RWPE2 (cell line): ENCODE measurements at regions not wholly inside any gene's neighbourhood (a gene's known extent, or its start where the extent isn't known, plus 50 kb on each side); places are given as distances from the start of the nearest gene placed in this dataset.

ENCODE experiments used
- ATAC-seq: fragments of 200-7000 bp; cut with Tn5 transposase; 3 replicates; pipeline ENCODE4 v1.9.1; 2021; ENCODE audit warnings: low read depth
- DNase-seq: peaks from one replicate; pipeline ENCODE4 v3.0.0-alpha.2; 2020; ENCODE audit warnings: low spot score
- H3K27ac ChIP-seq: fragments of 450-650 bp; 2 replicates; pipeline ENCODE4 v1.5.1; 2017; ENCODE audit warnings: mild to moderate bottlenecking; ENCODE audit not compliant: poor library complexity, severe bottlenecking
- H3K27me3 ChIP-seq: fragments of 250-450 bp; sonication (Bioruptor Pico); 2 replicates; pipeline ENCODE4 v1.5.1; 2021; ENCODE audit warnings: mild to moderate bottlenecking, moderate library complexity; ENCODE audit not compliant: insufficient read depth, poor library complexity, severe bottlenecking
- H3K36me3 ChIP-seq: fragments of 250-450 bp; sonication (Bioruptor Pico); 2 replicates; pipeline ENCODE4 v1.5.1; 2020; ENCODE audit warnings: low read depth, mild to moderate bottlenecking, moderate library complexity
- H3K4me1 ChIP-seq: fragments of 250-450 bp; sonication (Bioruptor Pico); 2 replicates; pipeline ENCODE4 v1.5.1; 2021; ENCODE audit warnings: mild to moderate bottlenecking, moderate library complexity; ENCODE audit not compliant: insufficient read depth, poor library complexity, severe bottlenecking
- H3K4me3 ChIP-seq: fragments of 250-450 bp; sonication (Bioruptor Pico); 2 replicates; pipeline ENCODE4 v1.5.1; 2021; ENCODE audit warnings: mild to moderate bottlenecking, moderate library complexity; ENCODE audit not compliant: severe bottlenecking
- H3K9me3 ChIP-seq: fragments of 250-450 bp; sonication (Bioruptor Pico); 2 replicates; pipeline ENCODE4 v1.5.1; 2021; ENCODE audit warnings: mild to moderate bottlenecking, moderate library complexity; ENCODE audit not compliant: severe bottlenecking
- CTCF ChIP-seq: fragments of 450-650 bp; IDR thresholded peaks from one replicate; pipeline ENCODE4 v1.5.1; 2017; ENCODE audit warnings: mild to moderate bottlenecking, moderate library complexity; ENCODE audit not compliant: poor library complexity, severe bottlenecking

GRCh38 chr4:54513741-54514140 is 144.0 kb upstream of the KIT start:
- Histone ChIP-seq H3K27ac (peak overlapping the region; percentile 34), H3K27me3 (no peaks in the 10 kb centered on the region), H3K36me3 (no peaks in the 10 kb centered on the region), H3K4me1 (peaks cover 5% of the 10 kb centered on the region), H3K9me3 (no peaks in the 10 kb centered on the region), H3K4me3 (no peak overlapping the region)
- TF ChIP-seq CTCF: no peak
- DNase-seq (no peak), ATAC-seq (no peak)

- H3K4me1 ChIP-seq: peaks cover 5% of the 10 kb centered on the region
- no peak for ATAC-seq
- no peak overlapping the region for H3K27ac ChIP-seq
- no peak for DNase-seq
- H3K9me3 ChIP-seq: no peaks in the 10 kb centered on the region
- no peak overlapping the region for H3K4me3 ChIP-seq
- H3K36me3 ChIP-seq: no peaks in the 10 kb centered on the region
- H3K27me3 ChIP-seq: no peaks in the 10 kb centered on the region
- no peak for TF ChIP-seq CTCF
Observed at GRCh38 chr4:54516556-54517215, 141.1 kb upstream of the KIT start.

- Histone ChIP-seq H3K9me3 (no peaks in the 10 kb centered on the region), H3K4me3 (no peak overlapping the region), H3K27me3 (no peaks in the 10 kb centered on the region), H3K27ac (no peak overlapping the region), H3K36me3 (no peaks in the 10 kb centered on the region), H3K4me1 (peaks cover 3% of the 10 kb centered on the region)
- no peak for DNase-seq
- no peak for TF ChIP-seq CTCF
- ATAC-seq: no peak
Observed at GRCh38 chr4:54517781-54518444, 139.8 kb upstream of the KIT start.

- Histone ChIP-seq H3K4me1 (peaks cover 9% of the 10 kb centered on the region), H3K27me3 (no peaks in the 10 kb centered on the region), H3K27ac (peak overlapping the region; percentile 27), H3K36me3 (no peaks in the 10 kb centered on the region), H3K9me3 (no peaks in the 10 kb centered on the region), H3K4me3 (no peak overlapping the region)
- TF ChIP-seq CTCF: no peak
- peak; percentile 93 for ATAC-seq
- no peak for DNase-seq
Observed at GRCh38 chr4:54525602-54526001, 132.2 kb upstream of the KIT start.

- peaks cover 9% of the 10 kb centered on the region for H3K4me1 ChIP-seq
- no peak for TF ChIP-seq CTCF
- no peak for ATAC-seq
Observed at GRCh38 chr4:54526560-54526959, 131.2 kb upstream of the KIT start.

More at GRCh38 chr4:54526560-54526959, 131.2 kb upstream of the KIT start:
- no peaks in the 10 kb centered on the region for H3K9me3 ChIP-seq
- H3K4me3 ChIP-seq: no peak overlapping the region
- H3K27me3 ChIP-seq: no peaks in the 10 kb centered on the region
- no peak overlapping the region for H3K27ac ChIP-seq
- DNase-seq: no peak
- H3K36me3 ChIP-seq: no peaks in the 10 kb centered on the region
